HUES6 (cell line): ENCODE measurements at regions not wholly inside any gene's neighbourhood (a gene's known extent, or its start where the extent isn't known, plus 50 kb on each side); places are given as distances from the start of the nearest gene placed in this dataset.
"Not testable (repeated sequence)": the region's sequence is repeated elsewhere in the genome, so short reads cannot be mapped to it uniquely, and the experiment has no call there.

Experiments used
- H3K27ac ChIP-seq: 2 replicates; pipeline ENCODE4 v1.7.0; 2013; ENCODE audit warnings: low read depth, mild to moderate bottlenecking, low read length, inconsistent platforms
- H3K27me3 ChIP-seq: 2 replicates; pipeline ENCODE4 v1.6.1; 2013; ENCODE audit warnings: low read length; ENCODE audit not compliant: control insufficient read depth, insufficient read depth
- H3K36me3 ChIP-seq: 2 replicates; pipeline ENCODE4 v1.6.1; 2013; ENCODE audit warnings: low read length; ENCODE audit not compliant: control insufficient read depth, insufficient read depth
- H3K4me1 ChIP-seq: 2 replicates; pipeline ENCODE4 v1.6.1; 2013; ENCODE audit warnings: low read length; ENCODE audit not compliant: control insufficient read depth, insufficient read depth
- H3K4me3 ChIP-seq: 2 replicates; pipeline ENCODE4 v1.5.1; 2013; ENCODE audit warnings: low read depth, low read length
- H3K9ac ChIP-seq: one replicate; pipeline ENCODE4 v1.6.1; 2013; ENCODE audit warnings: mild to moderate bottlenecking, low read length
- H3K9me3 ChIP-seq: 2 replicates; pipeline ENCODE4 v1.6.1; 2013; ENCODE audit warnings: low read depth, low read length; ENCODE audit not compliant: control insufficient read depth, insufficient read depth

- not testable (repeated sequence) for H3K27ac ChIP-seq, H3K9me3 ChIP-seq, H3K27me3 ChIP-seq, H3K4me1 ChIP-seq, H3K4me3 ChIP-seq, H3K36me3 ChIP-seq, H3K9ac ChIP-seq
Observed at GRCh38 chr10:45250694-45251075, 64.7 kb downstream of the OR13A1 start.
